ENCODE measurements at regions not wholly inside any gene's neighbourhood (a gene's known extent, or its start where the extent isn't known, plus 50 kb on each side); places are given as distances from the start of the nearest gene placed in this dataset.

GRCh38 chr12:111155521-111155920 lies 213.4 kb downstream of the PHETA1 start:
- Histone ChIP-seq H3K4me2 (no peak overlapping the region), H3K9me3 (no peaks in the 10 kb centered on the region), H3K27ac (no peak overlapping the region), H3K4me1 (no peaks in the 10 kb centered on the region), H3K4me3 (no peak overlapping the region)
- ChIA-PET POLR2A (no interaction called here), CTCF (interaction anchor here (0.6 to 4.6 kb wide), 4 partner anchors 11 to 468 kb away, joined by 3 to 31 read pairs (median 4); no protein-coding TSS in a partner anchor)
- 50% methylated on average over 8 of the region's 8 CpGs for WGBS (ENCODE audit: missing lambda C conversion rate)
- no peak for FAIRE-seq
- no peak for TF ChIP-seq FOSB (CRISPR knock-in tag; IDR thresholded peaks at IDR 0.05)
- no peak for TF ChIP-seq E2F6 (IDR thresholded peaks at IDR 0.05; ENCODE audit: borderline replicate concordance, low read depth)
- no peak for TF ChIP-seq ZSCAN20 (CRISPR knock-in tag; IDR thresholded peaks at IDR 0.05)
- no peak for TF ChIP-seq CBX2 (IDR thresholded peaks at IDR 0.05; ENCODE audit: borderline replicate concordance, low read depth)
- no peak for TF ChIP-seq JUN (IDR thresholded peaks at IDR 0.05)
- TF ChIP-seq NR3C1 (IDR thresholded peaks at IDR 0.05): no peak
- no peak for TF ChIP-seq REST (IDR thresholded peaks at IDR 0.05)
- TF ChIP-seq EP300 (IDR thresholded peaks at IDR 0.05): no peak
- TF ChIP-seq RFX5 (IDR thresholded peaks at IDR 0.05): no peak
- no peak for TF ChIP-seq MAFK (IDR thresholded peaks at IDR 0.05; ENCODE audit: partially characterized antibody)
- no peak for TF ChIP-seq CBX8 (IDR thresholded peaks at IDR 0.05)
- no peak for TF ChIP-seq ATOH8 (CRISPR knock-in tag; IDR thresholded peaks at IDR 0.05; ENCODE audit: low read depth)
- no peak for TF ChIP-seq RCOR1 (IDR thresholded peaks at IDR 0.05; ENCODE audit: low read depth, low read length)
- ATAC-seq: no peak
- DNase-seq (ENCODE audit: low read depth in 1 of 2, low spot score in 1 of 2): no peak

DNA sequence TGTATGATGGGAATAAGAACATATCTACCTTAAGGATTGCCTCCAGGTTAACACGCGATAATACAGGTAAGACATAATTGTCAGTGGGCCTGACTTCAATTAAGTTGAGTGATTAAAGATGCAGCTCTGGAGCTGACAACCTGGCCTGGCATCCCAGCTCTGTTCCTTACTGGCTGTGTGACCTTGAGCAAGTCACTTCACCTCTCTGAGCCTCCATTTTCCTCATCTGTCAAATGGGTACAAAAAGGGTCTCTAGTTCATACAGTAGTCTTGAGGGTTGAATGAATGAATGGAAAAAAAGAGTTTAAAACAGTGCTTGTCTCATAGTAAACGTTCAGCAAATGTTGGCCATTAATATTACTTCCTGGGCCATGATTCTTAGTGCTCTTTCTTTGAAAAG lies 213.9 kb downstream of the PHETA1 start:
- TF ChIP-seq KDM1A (IDR thresholded peaks at IDR 0.05; ENCODE audit: low read depth) (no peak), HOXB5 (CRISPR knock-in tag; IDR thresholded peaks at IDR 0.05) (no peak), EP300 (IDR thresholded peaks at IDR 0.05) (no peak), ZC3H11A (IDR thresholded peaks at IDR 0.05) (no peak)
- TF ChIP-seq, protein P1, sequence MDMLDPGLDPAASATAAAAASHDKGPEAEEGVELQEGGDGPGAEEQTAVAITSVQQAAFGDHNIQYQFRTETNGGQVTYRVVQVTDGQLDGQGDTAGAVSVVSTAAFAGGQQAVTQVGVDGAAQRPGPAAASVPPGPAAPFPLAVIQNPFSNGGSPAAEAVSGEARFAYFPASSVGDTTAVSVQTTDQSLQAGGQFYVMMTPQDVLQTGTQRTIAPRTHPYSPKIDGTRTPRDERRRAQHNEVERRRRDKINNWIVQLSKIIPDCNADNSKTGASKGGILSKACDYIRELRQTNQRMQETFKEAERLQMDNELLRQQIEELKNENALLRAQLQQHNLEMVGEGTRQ (IDR thresholded peaks at IDR 0.05): no peak
- FAIRE-seq (no peak), DNase-seq (ENCODE audit: low read depth in 1 of 2, low spot score in 1 of 2) (no peak), ATAC-seq (no peak)
- H3K4me2 ChIP-seq: no peak overlapping the region
- H3K4me3 ChIP-seq: no peak overlapping the region
- no peak overlapping the region for H3K27ac ChIP-seq
- 45% methylated on average over 3 of the region's 3 CpGs for WGBS (ENCODE audit: missing lambda C conversion rate)
- ChIA-PET CTCF (interaction anchor here (0.6 to 4.6 kb wide), 4 partner anchors 10 to 469 kb away, joined by 3 to 31 read pairs (median 4); no protein-coding TSS in a partner anchor), POLR2A (no interaction called here)
- H3K9me3 ChIP-seq: no peaks in the 10 kb centered on the region
- no peaks in the 10 kb centered on the region for H3K4me1 ChIP-seq

- Histone ChIP-seq H3K27ac (no peak overlapping the region), H3K9me3 (no peaks in the 10 kb centered on the region), H3K4me3 (no peak overlapping the region), H3K4me1 (no peaks in the 10 kb centered on the region), H3K4me2 (no peak overlapping the region)
- 54% methylated on average over 19 of the region's 19 CpGs for whole genome bisulfite sequencing (ENCODE audit: missing lambda C conversion rate)
- FAIRE-seq (no peak), DNase-seq (ENCODE audit: low read depth in 1 of 2, low spot score in 1 of 2) (no peak), ATAC-seq (no peak)
- CTCF ChIA-PET: interaction anchor here (0.6 kb wide), 1 partner anchor 164 kb away, joined by 3 read pairs; no protein-coding TSS in a partner anchor
- POLR2A ChIA-PET: no interaction called here
- no peak for TF ChIP-seq HDAC2 (IDR thresholded peaks at IDR 0.05)
- TF ChIP-seq, protein P2, sequence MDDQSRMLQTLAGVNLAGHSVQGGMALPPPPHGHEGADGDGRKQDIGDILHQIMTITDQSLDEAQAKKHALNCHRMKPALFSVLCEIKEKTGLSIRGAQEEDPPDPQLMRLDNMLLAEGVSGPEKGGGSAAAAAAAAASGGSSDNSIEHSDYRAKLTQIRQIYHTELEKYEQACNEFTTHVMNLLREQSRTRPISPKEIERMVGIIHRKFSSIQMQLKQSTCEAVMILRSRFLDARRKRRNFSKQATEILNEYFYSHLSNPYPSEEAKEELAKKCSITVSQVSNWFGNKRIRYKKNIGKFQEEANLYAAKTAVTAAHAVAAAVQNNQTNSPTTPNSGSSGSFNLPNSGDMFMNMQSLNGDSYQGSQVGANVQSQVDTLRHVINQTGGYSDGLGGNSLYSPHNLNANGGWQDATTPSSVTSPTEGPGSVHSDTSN (IDR thresholded peaks at IDR 0.05): no peak
- no peak for TF ChIP-seq JUNB (IDR thresholded peaks at IDR 0.05)
- TF ChIP-seq POLR2AphosphoS2 (conservative IDR thresholded peaks at IDR 0.05; ENCODE audit: low read length): no peak
- TF ChIP-seq TFCP2L1 (CRISPR knock-in tag; IDR thresholded peaks at IDR 0.05): no peak
- no peak for TF ChIP-seq EHMT2 (IDR thresholded peaks at IDR 0.05; ENCODE audit: low read depth)
- no peak for TF ChIP-seq HOXB13 (CRISPR knock-in tag; IDR thresholded peaks at IDR 0.05; ENCODE audit: low read depth)
- TF ChIP-seq HEYL (CRISPR knock-in tag; IDR thresholded peaks at IDR 0.05): no peak
- no peak for TF ChIP-seq NR3C1 (IDR thresholded peaks at IDR 0.05)
- TF ChIP-seq KDM5A (IDR thresholded peaks at IDR 0.05): no peak
- no peak for TF ChIP-seq CHD4 (IDR thresholded peaks at IDR 0.05; ENCODE audit: borderline replicate concordance)
- TF ChIP-seq NFE2L2 (conservative IDR thresholded peaks at IDR 0.05; ENCODE audit: low read length): no peak
- no peak for TF ChIP-seq FOSB (CRISPR knock-in tag; IDR thresholded peaks at IDR 0.05)
- TF ChIP-seq NPAS2 (CRISPR knock-in tag; IDR thresholded peaks at IDR 0.05; ENCODE audit: borderline replicate concordance): no peak
- no peak for TF ChIP-seq BHLHE40 (IDR thresholded peaks at IDR 0.05; ENCODE audit: low read depth, low read length)
- no peak for TF ChIP-seq ZSCAN20 (CRISPR knock-in tag; IDR thresholded peaks at IDR 0.05)
Measured at GRCh38 chr12:111154147-111154834, 214.6 kb downstream of the PHETA1 start.

Data from A549 (cell line).